ENCODE measurements at regions not wholly inside any gene's neighbourhood (a gene's known extent, or its start where the extent isn't known, plus 50 kb on each side); places are given as distances from the start of the nearest gene placed in this dataset.

- TF ChIP-seq CTCF (IDR thresholded peaks at IDR 0.05) (no peak), EZH2 (IDR thresholded peaks at IDR 0.05) (no peak), EZH2phosphoT487 (IDR thresholded peaks at IDR 0.05) (no peak)
Measured at GRCh38 chr15:29361560-29361959, 91.9 kb upstream of the NSMCE3 start.
